ENCODE measurements at regions not wholly inside any gene's neighbourhood (a gene's known extent, or its start where the extent isn't known, plus 50 kb on each side); places are given as distances from the start of the nearest gene placed in this dataset.

DNA sequence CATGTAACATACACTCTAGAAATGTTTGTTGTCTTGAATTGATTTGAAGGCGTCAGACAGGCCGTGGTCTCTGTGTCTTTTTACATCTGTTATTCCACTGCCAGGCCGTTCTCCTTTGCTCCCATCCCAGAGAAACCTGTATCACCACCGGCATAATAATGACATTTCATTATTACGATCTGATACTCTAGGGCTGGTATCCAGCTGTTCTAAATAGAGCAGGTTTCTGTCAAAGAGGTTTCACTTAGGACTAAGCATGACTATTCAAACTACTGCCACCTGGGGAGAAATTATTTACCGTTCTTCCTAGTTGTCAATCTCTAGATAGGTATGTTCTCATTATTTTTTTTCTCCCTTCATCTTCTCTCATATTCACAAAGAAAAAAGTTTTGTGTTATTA is 1016.2 kb upstream of the EEF2KMT start:
- TF ChIP-seq, protein P1, sequence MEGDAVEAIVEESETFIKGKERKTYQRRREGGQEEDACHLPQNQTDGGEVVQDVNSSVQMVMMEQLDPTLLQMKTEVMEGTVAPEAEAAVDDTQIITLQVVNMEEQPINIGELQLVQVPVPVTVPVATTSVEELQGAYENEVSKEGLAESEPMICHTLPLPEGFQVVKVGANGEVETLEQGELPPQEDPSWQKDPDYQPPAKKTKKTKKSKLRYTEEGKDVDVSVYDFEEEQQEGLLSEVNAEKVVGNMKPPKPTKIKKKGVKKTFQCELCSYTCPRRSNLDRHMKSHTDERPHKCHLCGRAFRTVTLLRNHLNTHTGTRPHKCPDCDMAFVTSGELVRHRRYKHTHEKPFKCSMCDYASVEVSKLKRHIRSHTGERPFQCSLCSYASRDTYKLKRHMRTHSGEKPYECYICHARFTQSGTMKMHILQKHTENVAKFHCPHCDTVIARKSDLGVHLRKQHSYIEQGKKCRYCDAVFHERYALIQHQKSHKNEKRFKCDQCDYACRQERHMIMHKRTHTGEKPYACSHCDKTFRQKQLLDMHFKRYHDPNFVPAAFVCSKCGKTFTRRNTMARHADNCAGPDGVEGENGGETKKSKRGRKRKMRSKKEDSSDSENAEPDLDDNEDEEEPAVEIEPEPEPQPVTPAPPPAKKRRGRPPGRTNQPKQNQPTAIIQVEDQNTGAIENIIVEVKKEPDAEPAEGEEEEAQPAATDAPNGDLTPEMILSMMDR (conservative IDR thresholded peaks at IDR 0.05), result no peak
- Mint-ChIP-seq H3K27ac (ENCODE audit: unreplicated experiment) (no peak overlapping the region), H3K9me3 (no peaks in the 10 kb centered on the region), H3K27me3 (ENCODE audit: low read depth) (peaks cover 14% of the 10 kb centered on the region), H3K4me3 (no peak overlapping the region), H3K36me3 (ENCODE audit: low read depth) (no peaks in the 10 kb centered on the region), H3K4me1 (no peaks in the 10 kb centered on the region)
- DNase-seq (ENCODE audit: low read depth, low spot score), result no peak

DNA sequence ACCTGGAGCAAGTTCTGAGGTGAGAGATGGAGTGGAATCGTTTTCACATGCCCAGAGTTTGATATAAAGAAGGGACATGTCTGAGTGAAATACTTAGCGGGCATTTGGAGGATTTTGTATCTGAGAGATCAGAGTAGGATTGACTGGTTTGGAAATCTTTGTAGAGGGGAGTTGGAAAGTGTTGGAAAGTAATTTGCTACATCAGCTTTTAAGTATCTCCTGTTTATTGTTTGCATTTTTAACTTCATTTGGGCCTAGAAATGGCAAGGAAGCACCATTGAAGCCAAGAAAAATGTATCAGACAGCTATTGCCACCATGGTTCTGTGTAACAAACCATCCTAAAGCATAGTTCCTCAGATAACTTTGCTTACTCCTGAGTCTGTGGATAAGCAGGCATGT is 1015.1 kb upstream of the EEF2KMT start:
- H3K4me1 Mint-ChIP-seq, result no peaks in the 10 kb centered on the region
- TF ChIP-seq, protein P1 (conservative IDR thresholded peaks at IDR 0.05), result no peak
- H3K9me3 Mint-ChIP-seq, result no peaks in the 10 kb centered on the region
- no peak for DNase-seq (ENCODE audit: low read depth, low spot score)
- H3K27ac Mint-ChIP-seq (ENCODE audit: unreplicated experiment), result no peak overlapping the region
- peaks cover 12% of the 10 kb centered on the region for H3K27me3 Mint-ChIP-seq (ENCODE audit: low read depth)
- no peak overlapping the region for H3K4me3 Mint-ChIP-seq
- no peaks in the 10 kb centered on the region for H3K36me3 Mint-ChIP-seq (ENCODE audit: low read depth)

DNA sequence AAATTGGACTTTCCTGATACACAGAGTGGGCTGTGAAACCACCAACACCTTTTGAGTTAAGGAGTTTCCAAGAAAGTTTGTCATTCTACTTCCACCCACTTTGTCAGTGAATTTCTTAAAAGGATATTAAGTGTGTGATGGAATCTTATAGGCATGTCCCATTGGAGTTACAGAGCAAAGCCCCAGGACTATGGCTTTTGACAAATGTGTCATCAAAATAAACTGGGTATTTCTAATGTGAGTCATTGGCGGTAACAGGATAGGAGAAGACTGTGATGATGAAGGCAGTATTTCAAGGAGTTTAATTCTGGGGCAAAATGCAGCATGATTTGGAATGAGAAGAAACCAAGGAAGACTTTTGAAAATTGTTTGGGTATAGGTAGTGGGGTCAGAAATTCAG is 1013.8 kb upstream of the EEF2KMT start:
- no peak overlapping the region for H3K4me3 Mint-ChIP-seq
- TF ChIP-seq, protein P1 (conservative IDR thresholded peaks at IDR 0.05), result no peak
- H3K27me3 Mint-ChIP-seq (ENCODE audit: low read depth), result peaks cover 17% of the 10 kb centered on the region
- no peak for DNase-seq (ENCODE audit: low read depth, low spot score)
- no peaks in the 10 kb centered on the region for H3K4me1 Mint-ChIP-seq
- H3K36me3 Mint-ChIP-seq (ENCODE audit: low read depth), result no peaks in the 10 kb centered on the region
- no peak overlapping the region for H3K27ac Mint-ChIP-seq (ENCODE audit: unreplicated experiment)
- H3K9me3 Mint-ChIP-seq, result peaks cover 5% of the 10 kb centered on the region

DNA sequence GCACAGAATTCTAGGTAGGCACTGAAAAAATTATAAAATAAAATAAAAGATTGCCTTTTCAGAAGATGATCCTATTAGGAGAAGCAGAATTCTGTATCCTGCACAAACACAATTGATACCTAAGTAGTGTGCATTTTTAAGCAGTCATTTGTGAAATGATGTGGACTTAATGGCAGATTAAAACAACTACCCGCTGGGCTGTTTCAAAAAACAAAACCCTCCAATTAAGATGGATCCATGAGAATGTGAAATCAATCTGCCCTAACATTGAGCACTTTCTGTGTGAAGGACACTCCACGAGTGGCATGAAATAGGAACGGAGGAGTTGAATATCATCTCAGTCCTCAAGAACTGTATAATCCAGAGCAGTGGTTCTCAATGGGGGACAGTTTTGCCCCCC is 1012.8 kb upstream of the EEF2KMT start:
- TF ChIP-seq, protein P1 (conservative IDR thresholded peaks at IDR 0.05), result no peak
- Mint-ChIP-seq H3K9me3 (peaks cover 5% of the 10 kb centered on the region), H3K4me1 (no peaks in the 10 kb centered on the region), H3K36me3 (ENCODE audit: low read depth) (no peaks in the 10 kb centered on the region), H3K4me3 (no peak overlapping the region), H3K27me3 (ENCODE audit: low read depth) (peaks cover 14% of the 10 kb centered on the region), H3K27ac (ENCODE audit: unreplicated experiment) (no peak overlapping the region)
- no peak for DNase-seq (ENCODE audit: low read depth, low spot score)

DNA sequence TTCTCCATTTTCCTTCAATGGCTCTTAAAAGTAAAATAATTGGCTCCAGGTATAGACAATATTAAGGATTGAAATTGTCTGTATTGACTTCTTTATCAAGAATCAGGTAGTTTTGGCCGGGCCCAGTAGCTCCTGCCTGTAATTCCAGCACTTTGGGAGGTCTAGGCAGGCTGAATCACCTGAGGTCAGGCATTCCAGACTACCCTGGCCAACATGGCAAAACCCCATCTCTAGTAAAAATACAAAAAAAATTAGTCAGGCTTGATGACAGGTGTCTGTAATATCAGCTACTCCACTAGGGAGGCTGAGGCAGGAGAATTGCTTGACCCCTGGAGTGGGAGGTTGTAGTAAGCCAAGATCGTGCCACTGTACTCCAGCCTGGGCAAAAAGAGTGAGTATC is 1008.5 kb upstream of the EEF2KMT start:
- Mint-ChIP-seq H3K27ac (ENCODE audit: unreplicated experiment) (no peak overlapping the region), H3K27me3 (ENCODE audit: low read depth) (peaks cover 10% of the 10 kb centered on the region), H3K4me1 (no peaks in the 10 kb centered on the region), H3K36me3 (ENCODE audit: low read depth) (no peaks in the 10 kb centered on the region), H3K4me3 (no peak overlapping the region), H3K9me3 (peaks cover 5% of the 10 kb centered on the region)
- TF ChIP-seq, protein P1 (conservative IDR thresholded peaks at IDR 0.05), result no peak
- no peak for DNase-seq (ENCODE audit: low read depth, low spot score)

DNA sequence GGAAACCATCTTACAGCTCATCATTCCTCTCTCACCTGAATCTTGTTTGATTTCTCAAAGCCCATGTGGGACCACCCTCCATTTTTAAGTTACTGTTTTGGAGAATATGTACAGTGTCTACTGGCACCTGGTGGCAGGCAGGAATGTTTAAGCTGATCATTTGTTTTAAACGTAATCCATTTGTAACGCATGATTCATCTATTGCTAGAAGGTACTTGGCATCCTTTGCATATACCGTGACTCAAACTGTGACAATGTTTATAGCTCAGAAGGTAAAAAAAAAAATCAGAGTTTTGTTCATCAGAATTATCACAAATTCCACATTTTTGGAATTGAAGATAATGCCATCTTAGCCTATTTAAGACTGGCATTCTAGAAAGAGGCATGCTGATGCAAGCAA is 1007.5 kb upstream of the EEF2KMT start:
- DNase-seq (ENCODE audit: low read depth, low spot score), result no peak
- TF ChIP-seq, protein P1 (conservative IDR thresholded peaks at IDR 0.05), result no peak
- no peak overlapping the region for H3K27ac Mint-ChIP-seq (ENCODE audit: unreplicated experiment)
- H3K9me3 Mint-ChIP-seq, result peaks cover 5% of the 10 kb centered on the region
- no peaks in the 10 kb centered on the region for H3K4me1 Mint-ChIP-seq
- H3K36me3 Mint-ChIP-seq (ENCODE audit: low read depth), result no peaks in the 10 kb centered on the region
- peaks cover 10% of the 10 kb centered on the region for H3K27me3 Mint-ChIP-seq (ENCODE audit: low read depth)
- no peak overlapping the region for H3K4me3 Mint-ChIP-seq
